ENCODE measurements at regions not wholly inside any gene's neighbourhood (a gene's known extent, or its start where the extent isn't known, plus 50 kb on each side); places are given as distances from the start of the nearest gene placed in this dataset.

DNA sequence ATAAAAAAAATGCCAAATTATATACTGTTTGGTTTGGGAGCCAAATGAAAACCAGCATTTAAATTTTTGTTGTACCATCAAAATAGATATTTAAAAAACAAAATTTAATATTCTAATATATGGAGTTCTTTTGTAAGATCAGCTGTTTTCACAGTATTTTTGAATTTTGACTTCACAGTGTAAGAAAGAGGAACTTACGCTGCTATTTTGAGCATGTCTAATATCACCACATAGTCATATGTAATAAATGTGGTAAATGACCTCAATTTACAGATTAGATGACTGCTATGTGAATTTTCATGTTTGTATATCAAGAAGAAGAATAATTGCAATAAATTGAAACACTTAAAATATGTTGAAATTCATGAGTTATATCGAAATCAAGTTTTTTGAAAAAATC, 189.6 kb downstream of the ARRDC4 start:
- peaks cover 7% of the 10 kb centered on the region for H3K27me3 Mint-ChIP-seq
- no peaks in the 10 kb centered on the region for H3K36me3 Mint-ChIP-seq
- H3K27ac Mint-ChIP-seq: no peak overlapping the region
- H3K4me1 Mint-ChIP-seq: no peaks in the 10 kb centered on the region
- no peaks in the 10 kb centered on the region for H3K9me3 Mint-ChIP-seq
- no peak overlapping the region for H3K4me3 Mint-ChIP-seq

GRCh38 chr15:98150536-98150935, 190.0 kb downstream of the ARRDC4 start:
- Mint-ChIP-seq H3K4me3 (no peak overlapping the region), H3K36me3 (no peaks in the 10 kb centered on the region), H3K4me1 (no peaks in the 10 kb centered on the region), H3K27ac (no peak overlapping the region), H3K9me3 (no peaks in the 10 kb centered on the region), H3K27me3 (peaks cover 8% of the 10 kb centered on the region)

DNA sequence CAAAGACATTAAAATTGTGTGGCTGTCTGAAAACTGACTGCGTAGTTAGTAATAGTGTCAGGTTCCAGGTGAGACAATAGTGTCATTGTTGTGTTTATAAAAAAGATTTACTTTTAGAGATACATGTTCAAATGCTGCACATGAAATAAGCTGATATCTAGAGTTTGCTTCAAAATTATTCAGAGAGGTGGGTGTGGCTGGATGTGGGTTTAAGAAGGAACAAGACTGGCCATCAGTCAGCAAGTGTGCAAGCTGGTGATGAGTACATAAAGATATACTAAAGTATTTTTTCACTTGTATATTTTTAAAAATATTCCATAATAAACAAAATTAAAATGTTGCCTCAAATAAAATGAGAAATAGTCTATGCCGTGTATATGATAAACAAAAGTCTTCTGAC, 190.6 kb downstream of the ARRDC4 start:
- Mint-ChIP-seq H3K27ac (no peak overlapping the region), H3K9me3 (no peaks in the 10 kb centered on the region), H3K4me3 (no peak overlapping the region), H3K4me1 (no peaks in the 10 kb centered on the region), H3K27me3 (peaks cover 5% of the 10 kb centered on the region), H3K36me3 (no peaks in the 10 kb centered on the region)

DNA sequence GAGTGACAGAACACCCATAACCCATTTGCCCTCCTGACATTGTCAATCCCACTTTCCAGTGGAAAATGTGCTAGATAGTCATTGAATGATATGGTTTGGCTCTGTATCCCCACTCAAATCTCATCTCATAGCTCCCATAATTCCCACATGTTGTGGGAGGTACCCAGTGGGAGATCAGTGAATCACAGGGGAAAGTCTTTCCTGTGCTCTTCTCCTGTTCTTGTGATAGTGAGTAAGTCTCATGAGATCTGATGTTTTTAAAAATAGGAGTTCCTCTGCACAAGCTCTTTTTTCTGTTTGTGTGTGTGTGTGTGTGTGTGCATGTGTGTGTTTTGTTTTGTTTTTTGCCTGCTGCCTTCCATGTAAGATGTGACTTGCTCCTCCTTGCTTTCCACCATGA, 191.7 kb downstream of the ARRDC4 start:
- no peak overlapping the region for H3K4me3 Mint-ChIP-seq
- H3K9me3 Mint-ChIP-seq: no peaks in the 10 kb centered on the region
- peaks cover 3% of the 10 kb centered on the region for H3K27me3 Mint-ChIP-seq
- no peaks in the 10 kb centered on the region for H3K4me1 Mint-ChIP-seq
- no peak overlapping the region for H3K27ac Mint-ChIP-seq
- no peaks in the 10 kb centered on the region for H3K36me3 Mint-ChIP-seq

GRCh38 chr15:98154863-98155262, 194.4 kb downstream of the ARRDC4 start:
- H3K4me3 Mint-ChIP-seq: no peak overlapping the region
- H3K4me1 Mint-ChIP-seq: no peaks in the 10 kb centered on the region
- H3K9me3 Mint-ChIP-seq: no peaks in the 10 kb centered on the region
- H3K27me3 Mint-ChIP-seq: peaks cover 3% of the 10 kb centered on the region
- no peak overlapping the region for H3K27ac Mint-ChIP-seq
- H3K36me3 Mint-ChIP-seq: no peaks in the 10 kb centered on the region

DNA sequence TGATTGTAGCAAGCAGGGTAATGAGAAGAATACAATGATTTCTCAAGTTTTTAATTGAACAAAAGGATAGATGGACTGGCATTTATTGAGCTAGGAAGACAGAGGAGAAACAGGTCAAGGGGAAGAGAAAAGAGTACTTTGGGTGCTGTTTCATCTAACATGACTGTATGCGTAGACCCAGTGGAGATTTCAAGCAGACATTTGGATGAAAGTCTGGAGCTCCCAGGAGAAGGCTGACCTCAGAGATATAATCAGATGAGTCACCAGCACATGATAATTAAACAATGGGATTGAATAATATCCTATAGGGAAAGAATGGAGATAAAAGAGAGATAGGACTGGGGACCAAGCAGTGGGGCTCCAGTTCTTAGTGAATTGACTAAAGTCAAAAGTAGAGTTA, 194.9 kb downstream of the ARRDC4 start:
- no peaks in the 10 kb centered on the region for H3K9me3 Mint-ChIP-seq
- H3K27ac Mint-ChIP-seq: no peak overlapping the region
- H3K36me3 Mint-ChIP-seq: no peaks in the 10 kb centered on the region
- peaks cover 4% of the 10 kb centered on the region for H3K4me1 Mint-ChIP-seq
- H3K27me3 Mint-ChIP-seq: peaks cover 3% of the 10 kb centered on the region
- H3K4me3 Mint-ChIP-seq: no peak overlapping the region

DNA sequence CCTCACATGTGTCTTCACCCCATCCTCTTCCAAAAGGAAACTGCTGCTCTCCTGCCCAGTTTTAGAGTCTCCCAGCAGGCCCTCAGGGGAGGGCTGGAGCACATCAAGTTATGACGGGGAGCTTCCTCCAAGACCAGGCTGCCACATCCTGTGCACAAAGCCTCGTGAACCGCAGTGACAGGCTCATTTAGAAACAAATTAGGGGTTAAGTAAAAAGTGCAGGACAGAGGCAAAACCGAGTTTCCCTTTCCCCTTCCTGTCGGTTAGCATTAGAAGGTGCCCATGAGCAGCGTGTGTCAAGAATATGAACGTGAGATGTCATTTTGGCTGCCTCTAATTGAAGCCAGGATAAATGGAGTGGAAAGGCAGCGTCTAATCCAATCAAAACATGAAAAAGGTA, 199.7 kb downstream of the ARRDC4 start:
- Mint-ChIP-seq H3K9me3 (no peaks in the 10 kb centered on the region), H3K4me1 (peaks cover 10% of the 10 kb centered on the region)

DNA sequence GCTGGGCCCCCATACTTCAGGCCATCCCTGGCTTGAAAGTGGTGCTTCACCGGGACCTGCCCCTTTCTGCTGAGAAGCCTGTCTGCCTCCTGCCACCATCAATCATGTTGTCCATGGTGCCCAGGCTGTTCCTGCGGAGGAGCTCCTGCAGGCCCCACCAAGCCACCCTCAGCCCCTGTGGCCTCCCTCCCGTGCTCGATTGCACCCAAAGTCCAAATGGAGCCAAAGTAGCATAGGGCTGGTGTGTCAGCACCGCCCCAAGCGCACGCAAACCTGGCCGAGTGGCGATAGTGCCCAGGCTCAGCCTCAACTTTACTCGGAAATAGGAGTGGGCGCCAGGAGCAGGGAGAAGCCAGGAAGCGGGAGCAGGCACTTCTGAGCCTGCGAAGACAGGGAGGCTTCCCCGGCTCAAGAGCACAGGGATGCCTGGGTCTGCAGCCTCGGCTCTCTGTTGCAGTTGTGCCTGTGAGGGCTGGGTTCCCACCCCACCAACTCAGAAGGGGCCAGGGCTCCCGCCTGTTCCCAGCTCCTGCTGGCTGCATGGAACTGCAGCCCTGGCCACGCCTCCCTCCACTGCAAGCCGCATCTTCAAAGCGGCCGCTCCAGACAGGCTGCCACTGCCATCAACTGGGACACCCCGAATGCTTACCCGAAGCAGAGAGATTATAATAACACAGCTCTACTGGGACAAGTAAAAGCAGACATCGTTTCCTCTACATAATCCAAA, 203.0 kb downstream of the ARRDC4 start:
- Mint-ChIP-seq H3K4me3 (no peak overlapping the region), H3K9me3 (no peaks in the 10 kb centered on the region), H3K36me3 (no peaks in the 10 kb centered on the region), H3K27ac (no peak overlapping the region), H3K4me1 (peaks cover 10% of the 10 kb centered on the region), H3K27me3 (no peaks in the 10 kb centered on the region)

More for the DNA sequence above, 199.7 kb downstream of the ARRDC4 start:
- Mint-ChIP-seq H3K4me3 (no peak overlapping the region), H3K27ac (no peak overlapping the region), H3K36me3 (no peaks in the 10 kb centered on the region), H3K27me3 (peaks cover 2% of the 10 kb centered on the region)

GRCh38 chr15:98164571-98164970, 204.1 kb downstream of the ARRDC4 start:
- Mint-ChIP-seq H3K27ac (no peak overlapping the region), H3K36me3 (no peaks in the 10 kb centered on the region), H3K27me3 (no peaks in the 10 kb centered on the region), H3K9me3 (no peaks in the 10 kb centered on the region), H3K4me3 (no peak overlapping the region), H3K4me1 (peaks cover 10% of the 10 kb centered on the region)

GRCh38 chr15:98164986-98165385, 204.5 kb downstream of the ARRDC4 start:
- Mint-ChIP-seq H3K4me1 (peaks cover 9% of the 10 kb centered on the region), H3K4me3 (no peak overlapping the region), H3K9me3 (no peaks in the 10 kb centered on the region), H3K36me3 (no peaks in the 10 kb centered on the region), H3K27ac (no peak overlapping the region), H3K27me3 (no peaks in the 10 kb centered on the region)

- Mint-ChIP-seq H3K36me3 (no peaks in the 10 kb centered on the region), H3K9me3 (no peaks in the 10 kb centered on the region), H3K27ac (no peak overlapping the region)
These were observed 207.3 kb downstream of the ARRDC4 start for GRCh38 chr15:98167722-98168268.

GRCh38 chr15:98169551-98169950, 209.0 kb downstream of the ARRDC4 start:
- Mint-ChIP-seq H3K9me3 (no peaks in the 10 kb centered on the region), H3K4me1 (no peaks in the 10 kb centered on the region), H3K27me3 (no peaks in the 10 kb centered on the region), H3K36me3 (no peaks in the 10 kb centered on the region), H3K27ac (no peak overlapping the region), H3K4me3 (no peak overlapping the region)

More at GRCh38 chr15:98167722-98168268, 207.3 kb downstream of the ARRDC4 start:
- Mint-ChIP-seq H3K27me3 (no peaks in the 10 kb centered on the region), H3K4me3 (no peak overlapping the region), H3K4me1 (no peaks in the 10 kb centered on the region)

DNA sequence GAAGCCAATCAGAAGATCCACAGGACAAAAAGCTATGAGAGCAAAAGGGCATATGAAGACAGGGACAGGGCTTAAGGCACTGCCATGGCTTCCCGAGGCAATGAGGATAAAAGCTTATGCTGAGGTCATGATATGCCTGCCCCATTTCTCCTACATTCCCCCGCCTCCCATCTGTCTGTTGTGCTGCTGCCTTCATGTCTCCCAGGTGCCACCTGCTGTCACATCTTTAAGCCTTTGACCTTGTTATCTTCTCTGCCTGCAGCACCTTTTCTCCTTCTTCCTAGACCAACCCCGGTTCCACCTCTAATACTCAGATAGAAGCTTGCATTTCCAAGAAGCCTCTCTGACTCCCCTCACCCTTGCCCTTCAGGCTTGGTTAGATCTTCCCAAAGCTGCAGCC, 213.8 kb downstream of the ARRDC4 start:
- H3K27ac Mint-ChIP-seq: no peak overlapping the region
- no peaks in the 10 kb centered on the region for H3K36me3 Mint-ChIP-seq
- H3K4me1 Mint-ChIP-seq: peaks cover 12% of the 10 kb centered on the region
- H3K9me3 Mint-ChIP-seq: no peaks in the 10 kb centered on the region
- H3K27me3 Mint-ChIP-seq: peaks cover 5% of the 10 kb centered on the region
- no peak overlapping the region for H3K4me3 Mint-ChIP-seq

GRCh38 chr15:98174841-98175240, 214.3 kb downstream of the ARRDC4 start:
- H3K27ac Mint-ChIP-seq: no peak overlapping the region
- H3K4me1 Mint-ChIP-seq: peaks cover 12% of the 10 kb centered on the region
- no peak overlapping the region for H3K4me3 Mint-ChIP-seq
- no peaks in the 10 kb centered on the region for H3K36me3 Mint-ChIP-seq
- no peaks in the 10 kb centered on the region for H3K9me3 Mint-ChIP-seq
- peaks cover 8% of the 10 kb centered on the region for H3K27me3 Mint-ChIP-seq

DNA sequence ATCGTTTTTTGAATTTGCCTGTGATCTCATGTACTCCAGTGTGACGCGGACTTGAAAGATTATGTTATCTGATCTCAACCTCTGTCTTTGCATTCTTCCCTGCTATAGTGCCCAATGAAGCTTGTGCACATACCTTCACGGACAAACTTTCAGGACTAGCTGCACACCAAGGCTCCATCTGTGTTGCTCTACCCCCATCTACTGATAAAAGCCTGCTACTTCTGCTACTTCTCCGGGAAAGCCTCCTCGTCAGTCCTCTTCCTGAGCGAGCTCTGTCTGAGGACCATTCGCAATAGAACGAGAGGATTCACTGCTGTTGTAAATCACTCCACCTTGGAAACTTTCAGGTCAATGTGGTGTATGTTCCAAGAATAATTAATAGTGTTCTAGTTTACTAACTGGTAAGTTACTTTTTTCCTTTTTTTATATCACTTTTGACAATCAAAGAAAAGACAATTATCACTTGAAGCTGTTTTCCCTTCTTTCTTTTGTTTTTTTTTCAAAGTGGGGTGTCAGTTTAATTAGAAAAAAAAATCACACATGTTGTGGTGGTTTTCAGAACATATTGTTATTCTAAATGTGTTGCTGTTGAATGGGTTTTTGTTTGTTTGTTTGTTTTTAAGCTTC, 217.6 kb downstream of the ARRDC4 start:
- Mint-ChIP-seq H3K36me3 (no peaks in the 10 kb centered on the region), H3K27ac (no peak overlapping the region), H3K4me3 (no peak overlapping the region), H3K27me3 (peaks cover 8% of the 10 kb centered on the region), H3K4me1 (peaks cover 12% of the 10 kb centered on the region), H3K9me3 (no peaks in the 10 kb centered on the region)

DNA sequence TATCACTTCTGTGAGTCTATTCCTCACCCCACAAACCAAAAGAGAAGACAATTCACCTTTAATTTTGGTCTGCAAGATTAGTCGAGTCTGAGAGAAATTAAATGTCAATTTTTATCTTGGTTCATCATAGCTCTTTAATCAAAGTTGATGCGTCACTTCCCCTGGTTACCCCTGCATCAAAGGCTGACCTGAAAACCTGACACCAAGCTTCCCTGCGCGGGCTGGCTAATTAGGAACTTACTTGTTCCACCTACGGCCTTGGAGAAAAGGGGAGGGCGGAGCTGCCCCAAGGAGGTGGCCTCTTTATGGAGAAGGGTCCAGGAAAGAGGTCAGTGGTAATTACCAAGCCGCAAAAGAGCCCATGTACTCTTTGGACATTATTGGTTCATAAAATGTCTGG, 218.4 kb downstream of the ARRDC4 start:
- Mint-ChIP-seq H3K27me3 (peaks cover 8% of the 10 kb centered on the region), H3K4me3 (no peak overlapping the region), H3K9me3 (no peaks in the 10 kb centered on the region), H3K4me1 (peaks cover 12% of the 10 kb centered on the region), H3K36me3 (no peaks in the 10 kb centered on the region), H3K27ac (no peak overlapping the region)
